COLO668 (cell line): ENCODE measurements at regions not wholly inside any gene's neighbourhood (a gene's known extent, or its start where the extent isn't known, plus 50 kb on each side); places are given as distances from the start of the nearest gene placed in this dataset.
"Not testable (repeated sequence)": the region's sequence is repeated elsewhere in the genome, so short reads cannot be mapped to it uniquely, and the experiment has no call there.

Experiments
- DNase-seq: peaks from one replicate; lab custom pipeline; 2025; ENCODE audit not compliant: unreplicated experiment; lab: John Stamatoyannopoulos, UW

- DNase-seq: no peak
Measured at GRCh38 chr5:57658018-57658417, 175.4 kb upstream of the ACTBL2 start.

- no peak for DNase-seq
Measured at GRCh38 chr5:57655228-57655627, 172.6 kb upstream of the ACTBL2 start.

DNA sequence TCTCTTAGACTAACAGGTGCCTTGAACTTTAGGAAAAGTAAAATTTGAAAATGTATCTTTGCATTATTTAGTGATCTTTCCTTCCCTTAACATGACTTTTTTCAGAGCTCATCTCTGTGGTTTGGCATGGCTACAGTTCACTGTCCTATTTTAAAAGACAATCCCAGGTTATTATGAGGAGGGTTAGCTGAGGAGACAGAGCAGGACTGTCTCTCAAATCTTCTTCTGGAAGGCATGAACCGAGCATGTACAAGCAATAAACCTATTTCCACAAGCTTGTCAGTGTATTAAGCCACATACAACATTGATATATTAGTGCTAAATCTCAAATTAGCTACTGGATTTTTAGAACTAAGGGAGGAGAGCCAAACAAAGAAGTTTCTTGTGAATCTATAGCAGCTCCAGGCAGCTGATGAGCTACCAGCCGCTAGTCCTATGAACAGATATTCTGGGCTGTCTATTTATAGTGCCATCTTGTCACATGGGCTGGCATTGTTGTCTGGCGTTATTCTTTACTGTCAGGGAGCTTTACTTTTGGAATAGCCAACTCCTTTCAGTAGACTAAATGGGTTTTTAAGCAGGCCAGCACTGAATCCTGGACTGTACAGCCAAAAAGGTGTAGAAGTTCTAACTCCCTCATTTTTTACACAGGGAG lies 171.2 kb upstream of the ACTBL2 start:
- DNase-seq: no peak

- no peak for DNase-seq
Measured at GRCh38 chr5:57651127-57651526, 168.5 kb upstream of the ACTBL2 start.

GRCh38 chr5:57650360-57651069 lies 167.9 kb upstream of the ACTBL2 start:
- peak; percentile 0 for DNase-seq

GRCh38 chr5:57642698-57643097 lies 160.1 kb upstream of the ACTBL2 start:
- DNase-seq: no peak

- DNase-seq: no peak
Measured at GRCh38 chr5:57642066-57642465, 159.5 kb upstream of the ACTBL2 start.

GRCh38 chr5:57635146-57635777 lies 152.7 kb upstream of the ACTBL2 start:
- DNase-seq: no peak

GRCh38 chr5:57632937-57633336 lies 150.3 kb upstream of the ACTBL2 start:
- no peak for DNase-seq

DNA sequence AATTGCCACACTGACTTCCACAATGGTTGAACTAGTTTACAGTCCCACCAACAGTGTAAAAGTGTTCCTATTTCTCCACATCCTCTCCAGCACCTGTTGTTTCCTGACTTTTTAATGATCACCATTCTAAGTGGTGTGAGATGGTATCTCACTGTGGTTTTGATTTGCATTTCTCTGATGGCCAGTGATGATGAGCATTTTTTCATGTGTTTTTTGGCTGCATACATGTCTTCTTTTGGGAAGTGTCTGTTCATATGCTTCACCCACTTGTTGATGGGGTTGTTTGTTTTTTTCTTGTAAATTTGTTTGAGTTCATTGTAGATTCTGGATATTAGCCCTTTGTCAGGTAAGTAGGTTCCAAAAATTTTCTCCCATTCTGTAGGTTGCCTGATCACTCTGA lies 148.5 kb upstream of the ACTBL2 start:
- DNase-seq: not testable (repeated sequence)

GRCh38 chr5:57627661-57628060 lies 145.1 kb upstream of the ACTBL2 start:
- no peak for DNase-seq

DNA sequence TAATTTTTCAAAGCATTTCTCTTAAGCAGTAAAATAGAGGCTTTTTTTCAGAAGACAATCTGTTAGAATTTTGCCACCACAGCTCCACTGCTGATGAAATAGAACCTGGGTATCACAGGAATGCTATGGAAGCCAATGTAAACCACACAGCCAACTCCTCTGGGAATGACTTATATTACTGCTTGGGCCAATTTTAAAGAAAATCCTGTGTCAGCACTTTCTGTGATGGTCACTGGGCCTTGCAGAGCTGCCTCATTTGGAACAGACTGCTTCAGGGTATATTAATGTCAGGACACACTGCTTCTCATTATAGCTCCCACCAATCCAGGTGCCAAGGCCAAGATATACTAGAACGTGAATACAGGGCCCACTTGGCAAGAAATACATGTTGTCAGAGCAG lies 144.1 kb upstream of the ACTBL2 start:
- no peak for DNase-seq

DNA sequence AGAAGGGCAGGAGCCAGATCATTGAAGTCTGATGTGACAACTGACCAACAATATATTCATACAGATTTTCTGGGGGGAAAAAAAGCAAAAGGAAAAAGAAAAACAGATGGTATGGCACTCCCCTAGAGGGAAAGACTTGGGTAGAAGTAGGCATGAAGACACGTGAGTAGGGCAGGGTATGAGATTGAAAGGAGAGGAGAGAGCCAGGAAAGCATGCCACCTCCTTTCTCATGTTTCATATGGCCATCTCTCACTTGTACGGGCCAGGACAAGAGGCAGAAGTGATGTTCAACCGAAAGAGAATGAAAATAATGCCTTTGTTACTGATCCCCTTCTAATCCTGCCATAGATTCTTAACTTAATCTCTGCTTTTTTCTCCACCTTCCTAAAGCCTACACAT lies 139.0 kb upstream of the ACTBL2 start:
- no peak for DNase-seq

DNA sequence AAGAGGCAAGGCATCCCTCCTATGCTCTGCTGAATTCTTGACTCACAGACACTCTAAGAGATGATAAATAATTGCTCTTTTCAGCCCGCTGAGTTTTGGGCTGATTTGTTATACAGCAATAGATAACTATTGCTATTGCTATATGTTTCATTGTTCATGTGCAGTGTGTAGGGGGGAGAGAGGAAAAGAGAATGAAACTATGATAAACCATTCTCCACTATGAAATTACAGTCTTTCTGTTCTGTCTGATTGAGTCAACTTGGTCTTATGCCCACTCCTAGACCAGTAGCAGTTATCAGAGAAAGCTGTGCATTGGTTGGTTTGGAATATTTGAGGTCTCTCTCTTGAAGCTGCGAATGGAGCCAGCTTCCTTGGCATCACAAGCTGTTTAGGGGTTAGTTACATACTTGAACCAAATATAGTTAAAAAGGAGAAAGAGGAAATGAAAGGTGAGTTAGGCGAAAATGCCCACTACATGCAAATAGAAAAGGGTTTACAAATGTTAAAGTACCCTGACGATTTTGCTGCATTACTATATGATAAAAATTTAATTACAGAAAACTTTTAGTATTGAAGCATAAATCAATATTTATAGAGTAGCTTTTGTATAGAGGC lies 136.3 kb upstream of the ACTBL2 start:
- no peak for DNase-seq

DNA sequence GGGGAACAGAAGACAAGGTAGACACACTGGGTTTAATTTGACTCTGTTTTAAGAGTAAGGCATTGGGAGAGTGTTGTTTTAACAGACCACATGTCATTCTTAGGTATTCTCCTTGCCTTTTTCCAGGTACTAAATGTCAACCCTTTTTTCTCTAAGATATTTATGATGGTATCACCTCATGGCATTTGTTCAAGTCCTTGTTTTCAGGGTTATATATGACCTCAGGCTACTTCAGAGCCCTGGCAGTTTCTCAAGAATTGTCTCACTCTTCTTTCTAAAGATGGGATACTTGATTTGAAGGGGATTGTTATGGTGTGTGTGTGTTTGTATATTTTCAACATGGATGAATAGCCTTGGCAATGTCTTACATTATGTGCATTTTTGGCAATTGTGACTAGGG lies 131.1 kb upstream of the ACTBL2 start:
- DNase-seq: no peak

- DNase-seq: no peak
Measured at GRCh38 chr5:57611177-57611576, 128.6 kb upstream of the ACTBL2 start.

- no peak for DNase-seq
Measured at GRCh38 chr5:57608542-57608941, 125.9 kb upstream of the ACTBL2 start.

DNA sequence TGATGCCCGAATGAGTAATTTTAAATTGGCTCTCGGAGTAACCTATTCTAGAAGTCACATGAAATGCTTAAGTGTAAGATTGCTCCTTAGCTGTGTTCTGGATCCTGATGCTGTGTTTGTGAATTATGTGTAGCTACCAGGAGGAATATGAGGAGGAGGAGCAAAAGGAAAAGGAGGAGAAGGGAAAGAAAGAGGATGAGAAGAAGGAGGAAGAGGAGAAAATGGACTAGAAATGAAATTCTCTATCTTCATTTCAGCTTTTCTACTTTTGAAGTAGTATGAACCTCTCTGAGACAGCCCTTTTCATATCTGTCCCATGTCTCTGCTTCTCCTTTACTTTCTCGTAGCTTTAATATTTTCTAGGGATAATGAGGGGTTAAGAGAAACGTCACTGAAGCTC lies 119.4 kb upstream of the ACTBL2 start:
- DNase-seq: no peak

GRCh38 chr5:57600321-57600720 lies 117.7 kb upstream of the ACTBL2 start:
- DNase-seq: no peak

- DNase-seq: no peak
Measured at GRCh38 chr5:57598756-57599155, 116.1 kb upstream of the ACTBL2 start.

DNA sequence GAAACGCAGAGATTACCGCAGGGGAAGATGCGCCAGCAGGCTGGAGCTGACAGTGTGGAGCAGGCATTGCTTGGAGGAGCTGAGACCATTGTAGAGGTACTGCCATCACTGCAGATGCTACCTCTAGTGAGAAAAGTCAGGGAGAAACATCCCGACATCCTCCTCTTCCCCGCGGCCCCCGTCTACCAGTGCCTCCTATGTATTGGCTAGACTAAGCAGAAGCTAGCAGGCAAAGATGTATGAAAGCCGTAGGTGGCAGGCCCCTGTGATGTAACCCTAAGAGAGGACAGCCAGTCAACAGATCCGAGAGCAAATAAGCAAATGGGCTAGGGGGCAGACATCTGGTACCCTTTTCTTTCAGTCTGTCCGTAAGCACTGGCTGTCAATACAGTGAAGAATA lies 115.5 kb upstream of the ACTBL2 start:
- DNase-seq: no peak

GRCh38 chr5:57595523-57595991 lies 112.9 kb upstream of the ACTBL2 start:
- DNase-seq: no peak
